ENCODE measurements at regions not wholly inside any gene's neighbourhood (a gene's known extent, or its start where the extent isn't known, plus 50 kb on each side); places are given as distances from the start of the nearest gene placed in this dataset.

DNA sequence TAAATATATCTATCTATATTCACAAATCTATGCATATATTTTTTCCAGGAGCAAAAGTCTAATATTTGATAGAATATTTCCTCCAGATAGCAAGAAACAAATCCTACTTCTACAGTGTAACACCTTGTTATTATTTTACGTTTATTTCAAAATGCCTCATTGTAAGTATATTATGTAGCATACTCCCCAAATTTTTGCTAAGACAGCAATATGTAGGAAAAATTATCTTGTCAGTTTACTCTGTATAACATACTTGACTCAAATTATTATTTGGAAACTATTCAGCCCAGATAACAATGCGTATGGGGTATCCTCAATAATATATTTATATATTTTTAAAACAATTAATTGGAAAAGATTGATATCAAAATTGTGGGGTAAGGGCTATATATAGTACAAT lies 313.2 kb downstream of the NR4A2 start:
- TF ChIP-seq POLR2A (IDR thresholded peaks at IDR 0.05; ENCODE audit: extremely low read depth, insufficient read length) = no peak
- TF ChIP-seq, protein P1, sequence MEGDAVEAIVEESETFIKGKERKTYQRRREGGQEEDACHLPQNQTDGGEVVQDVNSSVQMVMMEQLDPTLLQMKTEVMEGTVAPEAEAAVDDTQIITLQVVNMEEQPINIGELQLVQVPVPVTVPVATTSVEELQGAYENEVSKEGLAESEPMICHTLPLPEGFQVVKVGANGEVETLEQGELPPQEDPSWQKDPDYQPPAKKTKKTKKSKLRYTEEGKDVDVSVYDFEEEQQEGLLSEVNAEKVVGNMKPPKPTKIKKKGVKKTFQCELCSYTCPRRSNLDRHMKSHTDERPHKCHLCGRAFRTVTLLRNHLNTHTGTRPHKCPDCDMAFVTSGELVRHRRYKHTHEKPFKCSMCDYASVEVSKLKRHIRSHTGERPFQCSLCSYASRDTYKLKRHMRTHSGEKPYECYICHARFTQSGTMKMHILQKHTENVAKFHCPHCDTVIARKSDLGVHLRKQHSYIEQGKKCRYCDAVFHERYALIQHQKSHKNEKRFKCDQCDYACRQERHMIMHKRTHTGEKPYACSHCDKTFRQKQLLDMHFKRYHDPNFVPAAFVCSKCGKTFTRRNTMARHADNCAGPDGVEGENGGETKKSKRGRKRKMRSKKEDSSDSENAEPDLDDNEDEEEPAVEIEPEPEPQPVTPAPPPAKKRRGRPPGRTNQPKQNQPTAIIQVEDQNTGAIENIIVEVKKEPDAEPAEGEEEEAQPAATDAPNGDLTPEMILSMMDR (IDR thresholded peaks at IDR 0.05; ENCODE audit: low read depth, low read length) = no peak

Data from NB4 (cell line).